ENCODE measurements at regions not wholly inside any gene's neighbourhood (a gene's known extent, or its start where the extent isn't known, plus 50 kb on each side); places are given as distances from the start of the nearest gene placed in this dataset.

- Histone ChIP-seq H3K9me3 (no peaks in the 10 kb centered on the region), H3K4me1 (no peaks in the 10 kb centered on the region), H3K27me3 (no peaks in the 10 kb centered on the region), H3K36me3 (no peaks in the 10 kb centered on the region), H3K4me3 (no peak overlapping the region), H3K27ac (no peak overlapping the region)
- intact Hi-C loops (cut with DNase I; ENCODE audit: low total_unique reads): no loop called here
- no peak for DNase-seq
- no peak for TF ChIP-seq CTCF (IDR thresholded peaks at IDR 0.05)
- no peak for TF ChIP-seq POLR2A (IDR thresholded peaks at IDR 0.05)
Measured at GRCh38 chr2:20544153-20544747, 97.4 kb downstream of the RHOB start.

- no peaks in the 10 kb centered on the region for H3K4me1 ChIP-seq
- TF ChIP-seq POLR2A (IDR thresholded peaks at IDR 0.05) (no peak), CTCF (IDR thresholded peaks at IDR 0.05) (no peak)
- no peaks in the 10 kb centered on the region for H3K9me3 ChIP-seq
- intact Hi-C loops (cut with DNase I; ENCODE audit: low total_unique reads): no loop called here
- no peaks in the 10 kb centered on the region for H3K36me3 ChIP-seq
- no peak for DNase-seq
- no peak overlapping the region for H3K27ac ChIP-seq
- no peaks in the 10 kb centered on the region for H3K27me3 ChIP-seq
- no peak overlapping the region for H3K4me3 ChIP-seq
Measured at GRCh38 chr2:20549144-20549543, 101.8 kb downstream of the HS1BP3 start.

GRCh38 chr2:20549691-20550348, 101.1 kb downstream of the HS1BP3 start:
- H3K4me1 ChIP-seq: no peaks in the 10 kb centered on the region
- no peaks in the 10 kb centered on the region for H3K9me3 ChIP-seq
- TF ChIP-seq CTCF (IDR thresholded peaks at IDR 0.05) (no peak), POLR2A (IDR thresholded peaks at IDR 0.05) (no peak)
- intact Hi-C loops (cut with DNase I; ENCODE audit: low total_unique reads): no loop called here
- no peak for DNase-seq
- no peaks in the 10 kb centered on the region for H3K27me3 ChIP-seq
- H3K4me3 ChIP-seq: no peak overlapping the region
- H3K36me3 ChIP-seq: no peaks in the 10 kb centered on the region
- H3K27ac ChIP-seq: no peak overlapping the region

- peak overlapping the region in 1 of 2 donors; percentile 40 for H3K27ac ChIP-seq
Measured at GRCh38 chr2:20551260-20551944, 99.5 kb downstream of the HS1BP3 start.

More at GRCh38 chr2:20551260-20551944, 99.5 kb downstream of the HS1BP3 start:
- Histone ChIP-seq H3K27me3 (no peaks in the 10 kb centered on the region), H3K36me3 (no peaks in the 10 kb centered on the region), H3K4me1 (no peaks in the 10 kb centered on the region), H3K4me3 (no peak overlapping the region), H3K9me3 (no peaks in the 10 kb centered on the region)
- TF ChIP-seq POLR2A (IDR thresholded peaks at IDR 0.05) (no peak), CTCF (IDR thresholded peaks at IDR 0.05) (no peak)
- peak in 1 of 2 donors; percentile 23 for DNase-seq
- intact Hi-C loops (cut with DNase I; ENCODE audit: low total_unique reads): no loop called here
